ENCODE measurements at regions not wholly inside any gene's neighbourhood (a gene's known extent, or its start where the extent isn't known, plus 50 kb on each side); places are given as distances from the start of the nearest gene placed in this dataset.

DNA sequence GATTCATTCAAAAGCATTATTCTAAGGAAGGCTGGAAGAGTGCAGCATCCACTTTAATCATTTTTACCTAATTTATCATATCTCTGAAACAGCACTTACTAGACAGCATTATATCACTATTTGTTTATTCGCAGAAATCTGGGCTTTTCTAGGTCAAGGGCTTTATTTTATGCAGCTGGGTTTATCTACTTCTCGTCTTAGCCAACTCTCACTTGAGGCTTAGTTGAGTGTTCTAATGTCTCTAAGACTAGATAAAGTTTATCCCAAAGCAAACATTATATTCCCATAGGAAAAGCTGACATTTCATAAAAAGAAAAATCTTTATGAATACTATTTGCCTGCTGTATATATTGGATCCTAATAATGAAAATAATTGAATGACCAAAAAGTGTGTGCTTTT is 720.8 kb upstream of the FLRT2 start:
- intact Hi-C loops (cut with DNase I, micrococcal nuclease), result no loop called here
- no peak overlapping the region for H3K4me3 Mint-ChIP-seq
- no peaks in the 10 kb centered on the region for H3K4me1 Mint-ChIP-seq
- no peaks in the 10 kb centered on the region for H3K36me3 Mint-ChIP-seq (ENCODE audit: low read depth)
- no peak overlapping the region for H3K27ac Mint-ChIP-seq
- ATAC-seq (no peak), DNase-seq (no peak)
- no peaks in the 10 kb centered on the region for H3K27me3 Mint-ChIP-seq
- CTCF ChIA-PET, result interaction anchor here (0.8 kb wide), 1 partner anchor 362 kb away, joined by 3 read pairs; no protein-coding TSS in a partner anchor
- POLR2A ChIA-PET, result no interaction called here
- H3K9me3 Mint-ChIP-seq (ENCODE audit: low read depth), result peaks cover 12% of the 10 kb centered on the region

DNA sequence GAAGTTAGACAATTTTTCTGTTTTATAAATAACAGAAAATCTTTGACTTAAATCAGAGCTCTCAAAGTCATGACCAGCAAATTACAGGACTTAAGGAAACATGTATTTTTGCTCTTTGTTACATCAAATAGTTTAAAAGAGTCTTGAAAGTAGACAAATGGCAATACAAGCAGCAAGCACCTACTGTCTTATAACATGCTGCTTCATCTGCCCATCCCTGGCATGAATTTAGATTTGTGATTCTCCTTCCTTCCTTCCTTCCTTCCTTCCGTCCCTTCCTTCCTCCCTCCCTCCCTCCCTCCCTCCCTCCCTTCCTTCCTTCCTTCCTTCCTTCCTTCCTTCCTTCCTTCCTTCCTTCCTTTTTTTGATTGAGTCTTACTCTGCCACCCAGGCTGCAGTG is 715.6 kb upstream of the FLRT2 start:
- Mint-ChIP-seq H3K9me3 (ENCODE audit: low read depth) (peaks cover 18% of the 10 kb centered on the region), H3K4me1 (no peaks in the 10 kb centered on the region), H3K4me3 (no peak overlapping the region), H3K27me3 (no peaks in the 10 kb centered on the region), H3K36me3 (ENCODE audit: low read depth) (no peaks in the 10 kb centered on the region), H3K27ac (no peak overlapping the region)
- no peak for DNase-seq
- ATAC-seq, result no peak
- CTCF ChIA-PET, result no interaction called here
- intact Hi-C loops (cut with DNase I, micrococcal nuclease), result no loop called here
- POLR2A ChIA-PET, result no interaction called here

DNA sequence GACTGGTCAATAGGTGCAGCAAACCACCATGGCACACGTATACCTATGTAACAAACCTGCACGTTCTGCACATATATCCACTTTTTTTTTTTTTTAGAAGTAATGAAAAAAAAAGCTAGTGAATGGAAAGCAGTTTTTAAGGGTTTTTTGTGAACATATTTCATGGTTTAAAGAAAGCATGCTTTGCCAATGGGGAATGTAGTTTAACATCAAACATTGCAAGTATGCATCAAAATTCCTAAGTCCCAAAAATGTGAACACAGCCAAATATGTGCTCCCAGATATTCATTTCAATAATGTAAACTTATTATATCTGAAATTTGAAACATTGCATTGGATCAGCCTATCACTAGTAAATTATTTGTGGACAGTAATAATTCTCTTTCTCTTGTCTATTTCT is 710.4 kb upstream of the FLRT2 start:
- POLR2A ChIA-PET, result no interaction called here
- CTCF ChIA-PET, result no interaction called here
- Mint-ChIP-seq H3K4me1 (no peaks in the 10 kb centered on the region), H3K36me3 (ENCODE audit: low read depth) (no peaks in the 10 kb centered on the region), H3K27ac (no peak overlapping the region), H3K9me3 (ENCODE audit: low read depth) (peaks cover 29% of the 10 kb centered on the region), H3K4me3 (no peak overlapping the region), H3K27me3 (no peaks in the 10 kb centered on the region)
- intact Hi-C loops (cut with DNase I, micrococcal nuclease), result no loop called here
- no peak for ATAC-seq
- DNase-seq, result no peak

DNA sequence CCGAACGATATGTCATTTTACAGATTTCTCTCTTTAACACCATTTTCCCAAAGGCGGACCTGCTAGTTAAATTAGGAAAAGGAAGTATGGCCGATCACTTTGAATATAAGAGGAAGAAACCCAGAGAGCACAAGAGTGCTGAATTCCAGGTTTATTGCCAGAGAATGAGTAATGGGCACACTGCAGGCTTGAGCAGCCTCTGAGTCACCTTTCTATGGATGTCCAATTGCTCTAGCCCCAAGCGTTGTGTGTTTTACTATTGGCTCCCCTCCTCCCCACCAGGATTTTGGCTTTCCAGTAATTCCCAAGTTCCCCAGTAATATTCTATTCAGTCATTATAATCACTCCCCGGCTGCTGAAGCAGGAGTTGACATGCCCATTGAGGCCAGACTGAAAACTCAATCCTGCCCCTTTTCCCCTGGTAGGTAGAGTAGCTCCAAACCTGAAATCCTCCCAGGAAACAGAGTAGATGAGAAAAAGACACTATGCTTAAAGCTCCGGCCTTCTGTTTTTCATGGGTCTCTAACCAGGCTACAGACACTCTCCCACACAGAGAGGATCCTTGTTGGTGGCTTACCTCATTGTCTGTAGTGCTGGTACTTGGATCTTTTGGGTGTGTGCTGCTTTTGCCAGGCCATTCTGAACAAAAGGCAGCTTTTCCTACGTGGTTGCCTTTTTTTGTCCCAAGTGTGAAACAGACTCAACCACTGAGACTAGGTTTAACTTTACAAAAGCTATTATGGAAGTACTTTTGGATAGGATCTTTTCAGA is 704.3 kb upstream of the FLRT2 start:
- H3K27ac Mint-ChIP-seq, result no peak overlapping the region
- ATAC-seq, result no peak
- ChIA-PET CTCF (interaction anchor here (0.7 kb wide), 1 partner anchor 583 kb away, joined by 3 read pairs; no protein-coding TSS in a partner anchor), POLR2A (no interaction called here)
- intact Hi-C loops (cut with DNase I, micrococcal nuclease), result no loop called here
- H3K27me3 Mint-ChIP-seq, result no peaks in the 10 kb centered on the region
- peaks cover 19% of the 10 kb centered on the region for H3K9me3 Mint-ChIP-seq (ENCODE audit: low read depth)
- H3K4me1 Mint-ChIP-seq, result no peaks in the 10 kb centered on the region
- no peak overlapping the region for H3K4me3 Mint-ChIP-seq
- no peak for DNase-seq
- no peaks in the 10 kb centered on the region for H3K36me3 Mint-ChIP-seq (ENCODE audit: low read depth)

DNA sequence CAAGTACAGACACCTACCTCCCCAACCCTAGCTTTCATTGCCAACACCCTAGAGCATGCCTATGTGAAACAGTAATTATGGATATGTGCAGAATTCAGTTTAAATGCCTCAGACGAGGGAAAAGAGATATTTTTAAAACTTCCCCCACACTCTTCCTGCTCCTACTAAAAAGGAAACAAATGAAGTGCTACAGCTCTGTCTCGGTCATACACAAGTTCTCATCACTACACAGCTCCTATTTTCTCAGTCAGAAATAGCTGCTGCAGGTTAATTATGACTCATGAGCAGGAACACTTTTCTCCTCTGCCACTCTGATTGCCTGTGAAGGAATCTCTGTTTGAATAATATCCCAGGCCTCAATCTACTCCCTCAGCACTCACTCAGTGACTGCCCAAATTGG is 703.6 kb upstream of the FLRT2 start:
- ChIA-PET POLR2A (no interaction called here), CTCF (interaction anchor here (0.7 to 0.8 kb wide), 2 partner anchors 583 to 1145 kb away, joined by 3 read pairs; no protein-coding TSS in a partner anchor)
- Mint-ChIP-seq H3K27ac (no peak overlapping the region), H3K4me3 (no peak overlapping the region), H3K27me3 (no peaks in the 10 kb centered on the region), H3K36me3 (ENCODE audit: low read depth) (no peaks in the 10 kb centered on the region), H3K4me1 (no peaks in the 10 kb centered on the region), H3K9me3 (ENCODE audit: low read depth) (peaks cover 21% of the 10 kb centered on the region)
- DNase-seq (no peak), ATAC-seq (no peak)
- intact Hi-C loops (cut with DNase I, micrococcal nuclease), result no loop called here

DNA sequence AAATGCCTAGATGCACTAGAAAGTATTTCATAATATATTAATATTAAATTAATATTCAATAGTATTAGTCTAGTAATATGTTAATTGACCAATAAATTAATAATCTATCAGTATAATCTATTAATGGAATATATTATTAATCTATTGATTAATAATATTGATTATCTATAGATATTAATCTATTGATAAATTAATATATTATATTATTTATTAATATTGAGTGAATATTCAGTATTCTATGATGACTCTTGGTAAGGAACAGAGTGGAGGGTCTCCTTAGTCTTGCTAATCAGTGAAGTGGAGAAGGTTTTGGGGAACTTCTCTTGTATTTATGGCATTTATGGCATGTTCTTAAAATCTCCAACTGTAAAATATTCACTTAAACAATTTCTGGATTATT is 679.3 kb upstream of the FLRT2 start:
- ChIA-PET POLR2A (no interaction called here), CTCF (interaction anchor here (0.9 kb wide), 1 partner anchor 14 kb away, joined by 3 read pairs; no protein-coding TSS in a partner anchor)
- no peak overlapping the region for H3K4me3 Mint-ChIP-seq
- no peaks in the 10 kb centered on the region for H3K36me3 Mint-ChIP-seq (ENCODE audit: low read depth)
- ATAC-seq (no peak), DNase-seq (no peak)
- H3K27ac Mint-ChIP-seq, result no peak overlapping the region
- H3K4me1 Mint-ChIP-seq, result no peaks in the 10 kb centered on the region
- H3K9me3 Mint-ChIP-seq (ENCODE audit: low read depth), result peaks cover 14% of the 10 kb centered on the region
- no peaks in the 10 kb centered on the region for H3K27me3 Mint-ChIP-seq
- intact Hi-C loops (cut with DNase I, micrococcal nuclease), result no loop called here

DNA sequence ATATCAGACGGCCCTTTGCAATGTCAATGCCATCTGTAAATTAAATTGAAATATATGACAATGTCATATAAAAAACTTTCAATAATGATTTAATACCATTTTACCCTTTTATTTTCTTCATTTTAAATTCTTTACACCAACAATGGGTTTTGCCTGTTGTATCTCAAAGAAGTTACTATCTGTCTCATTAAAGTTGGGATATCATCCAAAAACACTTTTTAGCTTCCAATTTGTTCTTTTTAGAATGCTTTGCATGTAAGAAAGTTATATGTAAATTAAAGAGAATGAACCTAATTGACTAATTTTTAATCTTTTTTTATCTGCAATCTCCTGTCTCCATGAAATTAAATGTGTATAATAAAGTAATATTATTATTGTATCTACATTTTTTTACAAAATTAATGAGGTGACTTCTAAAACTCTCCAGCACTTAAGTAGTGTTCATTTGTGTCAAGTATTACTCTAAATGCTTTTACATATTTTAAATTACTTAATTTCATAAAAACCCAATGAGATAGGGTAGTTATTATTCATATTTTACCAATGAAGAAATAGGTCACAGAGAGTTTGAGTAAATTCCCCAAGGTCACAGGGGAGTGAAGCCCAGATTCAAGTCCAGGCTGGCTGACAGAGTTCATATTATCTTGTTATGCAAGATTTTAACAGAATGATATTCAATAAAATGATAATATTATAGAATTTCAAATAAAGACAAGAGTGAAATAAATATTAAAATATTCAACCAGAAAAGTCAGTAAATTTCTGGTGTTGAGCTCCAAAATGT is 673.0 kb upstream of the FLRT2 start:
- ChIA-PET CTCF (no interaction called here), POLR2A (no interaction called here)
- Mint-ChIP-seq H3K9me3 (ENCODE audit: low read depth) (peaks cover 29% of the 10 kb centered on the region), H3K4me1 (no peaks in the 10 kb centered on the region), H3K27me3 (no peaks in the 10 kb centered on the region), H3K4me3 (no peak overlapping the region), H3K36me3 (ENCODE audit: low read depth) (no peaks in the 10 kb centered on the region), H3K27ac (no peak overlapping the region)
- DNase-seq (no peak), ATAC-seq (no peak)
- intact Hi-C loops (cut with DNase I, micrococcal nuclease), result no loop called here

DNA sequence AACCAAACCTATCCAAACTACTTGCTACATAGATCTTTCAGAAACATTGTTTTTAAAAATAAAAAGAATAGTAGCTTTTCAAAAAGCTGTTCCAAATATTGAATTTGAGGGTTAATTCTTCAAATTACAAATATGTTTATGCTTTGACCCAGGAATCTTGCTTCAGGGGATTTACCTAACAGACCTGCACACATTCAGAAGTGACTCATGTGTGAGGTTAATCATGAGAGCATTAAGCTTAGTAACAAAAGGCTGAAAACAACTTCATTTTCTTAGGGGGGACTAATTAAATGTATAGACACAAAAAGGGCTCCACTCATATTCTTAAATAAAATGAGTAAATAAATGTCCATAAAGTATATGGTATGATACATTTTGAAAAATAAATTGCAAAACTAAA is 672.4 kb upstream of the FLRT2 start:
- Mint-ChIP-seq H3K4me1 (no peaks in the 10 kb centered on the region), H3K27me3 (no peaks in the 10 kb centered on the region), H3K27ac (no peak overlapping the region), H3K4me3 (no peak overlapping the region), H3K36me3 (ENCODE audit: low read depth) (no peaks in the 10 kb centered on the region), H3K9me3 (ENCODE audit: low read depth) (peaks cover 29% of the 10 kb centered on the region)
- ATAC-seq (no peak), DNase-seq (no peak)
- intact Hi-C loops (cut with DNase I, micrococcal nuclease), result no loop called here
- ChIA-PET POLR2A (no interaction called here), CTCF (no interaction called here)

DNA sequence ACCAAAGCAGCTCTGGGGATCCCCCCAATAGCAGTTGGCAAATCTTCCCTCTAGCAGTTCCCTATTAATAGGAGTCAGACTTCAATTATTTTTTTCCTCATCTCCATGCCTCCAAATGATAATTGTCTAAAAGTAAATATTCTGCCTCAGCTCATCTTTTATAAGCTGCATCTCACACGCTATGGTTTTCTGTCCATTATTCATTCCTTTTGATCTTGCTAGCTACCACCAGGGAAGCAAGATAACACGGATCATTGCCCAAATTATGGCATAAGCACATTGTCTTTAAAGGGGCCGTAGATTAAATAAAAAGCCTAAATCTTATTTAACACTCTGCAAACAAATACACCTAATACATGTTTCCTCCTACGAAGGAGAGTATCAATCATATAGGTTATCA is 670.8 kb upstream of the FLRT2 start:
- Mint-ChIP-seq H3K27me3 (no peaks in the 10 kb centered on the region), H3K4me1 (no peaks in the 10 kb centered on the region), H3K9me3 (ENCODE audit: low read depth) (peaks cover 25% of the 10 kb centered on the region), H3K4me3 (no peak overlapping the region), H3K27ac (no peak overlapping the region), H3K36me3 (ENCODE audit: low read depth) (no peaks in the 10 kb centered on the region)
- DNase-seq (no peak), ATAC-seq (no peak)
- ChIA-PET POLR2A (no interaction called here), CTCF (no interaction called here)
- intact Hi-C loops (cut with DNase I, micrococcal nuclease), result no loop called here

DNA sequence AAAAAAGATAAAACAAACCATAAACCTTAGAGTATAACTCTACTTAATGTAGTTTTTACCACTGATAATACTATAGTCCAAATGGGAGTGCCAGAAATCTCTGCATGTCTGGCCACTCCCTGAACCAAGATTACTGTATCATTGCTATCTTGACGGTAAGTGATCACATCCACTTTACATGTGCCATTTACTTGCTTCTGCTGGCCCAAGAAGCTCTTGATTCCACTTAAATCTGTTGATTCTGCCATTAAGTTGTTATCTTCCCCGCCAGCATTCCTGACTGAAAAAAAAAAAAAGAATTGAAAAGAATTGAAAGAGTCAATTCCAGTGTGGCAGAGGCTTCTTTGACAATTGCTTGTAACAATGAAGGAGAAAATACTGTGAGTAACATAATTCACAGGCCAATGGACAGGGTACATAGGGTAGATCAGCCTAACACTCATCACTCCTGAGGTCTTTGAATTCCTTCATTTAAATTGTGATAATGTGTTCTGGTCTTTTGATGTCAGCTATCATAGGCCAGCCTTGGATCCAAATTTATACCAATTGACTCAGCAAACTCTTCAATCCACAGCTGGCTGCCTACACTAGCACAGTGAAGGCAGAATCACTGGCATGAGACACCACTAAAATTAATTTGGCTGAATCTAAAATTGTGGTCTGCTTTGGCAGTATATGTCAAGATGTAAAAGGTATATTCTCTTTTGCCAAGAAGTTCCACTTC is 665.2 kb upstream of the FLRT2 start:
- POLR2A ChIA-PET, result no interaction called here
- DNase-seq (no peak), ATAC-seq (no peak)
- H3K27ac Mint-ChIP-seq, result no peak overlapping the region
- no peak overlapping the region for H3K4me3 Mint-ChIP-seq
- intact Hi-C loops (cut with DNase I, micrococcal nuclease), result no loop called here
- no peaks in the 10 kb centered on the region for H3K27me3 Mint-ChIP-seq
- H3K4me1 Mint-ChIP-seq, result no peaks in the 10 kb centered on the region
- CTCF ChIA-PET, result interaction anchor here (0.7 kb wide), 1 partner anchor 14 kb away, joined by 3 read pairs; no protein-coding TSS in a partner anchor
- H3K9me3 Mint-ChIP-seq (ENCODE audit: low read depth), result peaks cover 17% of the 10 kb centered on the region
- no peaks in the 10 kb centered on the region for H3K36me3 Mint-ChIP-seq (ENCODE audit: low read depth)

DNA sequence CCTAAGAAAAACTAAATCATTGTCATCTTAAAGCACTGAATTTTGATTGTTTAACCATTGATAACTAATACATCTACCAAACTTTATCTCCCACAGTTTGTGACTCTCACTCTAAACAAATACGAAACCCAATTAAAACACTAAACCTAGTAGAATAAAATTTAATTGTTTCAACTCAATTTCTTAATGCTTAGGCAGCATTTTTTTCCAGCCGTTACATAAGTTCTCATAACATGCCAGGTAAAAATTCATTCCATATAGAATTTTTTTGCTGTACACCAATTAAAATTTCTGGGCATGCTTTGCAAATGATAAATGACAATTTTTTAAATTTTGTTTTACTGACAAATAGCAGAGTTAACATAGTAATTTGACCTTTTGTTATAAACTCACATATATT is 658.2 kb upstream of the FLRT2 start:
- ChIA-PET POLR2A (no interaction called here), CTCF (no interaction called here)
- ATAC-seq, result no peak
- H3K9me3 Mint-ChIP-seq (ENCODE audit: low read depth), result peaks cover 4% of the 10 kb centered on the region
- DNase-seq, result no peak
- H3K4me3 Mint-ChIP-seq, result no peak overlapping the region
- intact Hi-C loops (cut with DNase I, micrococcal nuclease), result no loop called here
- H3K27me3 Mint-ChIP-seq, result no peaks in the 10 kb centered on the region
- H3K4me1 Mint-ChIP-seq, result no peaks in the 10 kb centered on the region
- no peak overlapping the region for H3K27ac Mint-ChIP-seq
- no peaks in the 10 kb centered on the region for H3K36me3 Mint-ChIP-seq (ENCODE audit: low read depth)

DNA sequence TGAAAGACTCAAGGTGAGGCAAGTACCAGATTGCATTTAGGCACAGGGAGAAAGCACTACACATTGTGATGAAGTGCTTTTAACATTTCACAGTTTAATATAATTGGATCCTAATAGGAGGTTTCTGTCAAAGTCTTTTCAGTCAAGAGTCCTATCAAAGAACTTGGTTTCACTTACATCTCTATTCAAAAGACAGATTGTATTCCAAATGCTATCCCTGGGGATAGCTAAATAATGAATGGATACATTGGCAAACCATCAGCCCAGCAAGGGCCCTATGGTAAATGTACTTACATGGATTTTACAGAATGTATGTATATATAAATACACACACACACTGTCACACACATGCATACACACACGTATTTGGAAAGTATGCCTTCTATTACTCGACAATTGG is 655.5 kb upstream of the FLRT2 start:
- DNase-seq (no peak), ATAC-seq (no peak)
- Mint-ChIP-seq H3K4me1 (no peaks in the 10 kb centered on the region), H3K4me3 (no peak overlapping the region), H3K36me3 (ENCODE audit: low read depth) (no peaks in the 10 kb centered on the region), H3K9me3 (ENCODE audit: low read depth) (peaks cover 3% of the 10 kb centered on the region), H3K27me3 (no peaks in the 10 kb centered on the region), H3K27ac (no peak overlapping the region)
- ChIA-PET CTCF (interaction anchor here (0.7 kb wide), 1 partner anchor 184 kb away, joined by 3 read pairs; no protein-coding TSS in a partner anchor), POLR2A (no interaction called here)
- intact Hi-C loops (cut with DNase I, micrococcal nuclease), result no loop called here
